ENCODE measurements at regions not wholly inside any gene's neighbourhood (a gene's known extent, or its start where the extent isn't known, plus 50 kb on each side); places are given as distances from the start of the nearest gene placed in this dataset.

DNA sequence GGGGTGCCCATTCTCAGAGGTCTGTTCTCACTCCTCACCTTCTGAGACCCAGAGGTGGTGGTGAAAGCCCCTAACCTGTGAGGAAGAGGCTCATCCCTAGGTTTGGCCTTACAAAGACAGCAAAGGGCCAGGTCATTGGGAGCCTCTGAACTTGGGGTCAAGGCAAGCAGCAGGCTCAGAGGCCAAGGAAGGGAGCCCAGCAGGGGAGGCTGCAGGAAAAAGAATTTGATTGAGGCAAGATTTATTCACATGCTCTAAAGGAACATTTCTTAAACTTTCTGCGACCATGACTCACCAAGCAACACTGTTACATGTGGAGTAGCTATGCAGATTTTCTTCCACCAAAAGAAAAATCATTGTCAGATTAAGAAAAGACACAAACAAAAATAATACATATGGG, 132.5 kb upstream of the SYT6 start (continued):
- TF ChIP-seq, protein P1, sequence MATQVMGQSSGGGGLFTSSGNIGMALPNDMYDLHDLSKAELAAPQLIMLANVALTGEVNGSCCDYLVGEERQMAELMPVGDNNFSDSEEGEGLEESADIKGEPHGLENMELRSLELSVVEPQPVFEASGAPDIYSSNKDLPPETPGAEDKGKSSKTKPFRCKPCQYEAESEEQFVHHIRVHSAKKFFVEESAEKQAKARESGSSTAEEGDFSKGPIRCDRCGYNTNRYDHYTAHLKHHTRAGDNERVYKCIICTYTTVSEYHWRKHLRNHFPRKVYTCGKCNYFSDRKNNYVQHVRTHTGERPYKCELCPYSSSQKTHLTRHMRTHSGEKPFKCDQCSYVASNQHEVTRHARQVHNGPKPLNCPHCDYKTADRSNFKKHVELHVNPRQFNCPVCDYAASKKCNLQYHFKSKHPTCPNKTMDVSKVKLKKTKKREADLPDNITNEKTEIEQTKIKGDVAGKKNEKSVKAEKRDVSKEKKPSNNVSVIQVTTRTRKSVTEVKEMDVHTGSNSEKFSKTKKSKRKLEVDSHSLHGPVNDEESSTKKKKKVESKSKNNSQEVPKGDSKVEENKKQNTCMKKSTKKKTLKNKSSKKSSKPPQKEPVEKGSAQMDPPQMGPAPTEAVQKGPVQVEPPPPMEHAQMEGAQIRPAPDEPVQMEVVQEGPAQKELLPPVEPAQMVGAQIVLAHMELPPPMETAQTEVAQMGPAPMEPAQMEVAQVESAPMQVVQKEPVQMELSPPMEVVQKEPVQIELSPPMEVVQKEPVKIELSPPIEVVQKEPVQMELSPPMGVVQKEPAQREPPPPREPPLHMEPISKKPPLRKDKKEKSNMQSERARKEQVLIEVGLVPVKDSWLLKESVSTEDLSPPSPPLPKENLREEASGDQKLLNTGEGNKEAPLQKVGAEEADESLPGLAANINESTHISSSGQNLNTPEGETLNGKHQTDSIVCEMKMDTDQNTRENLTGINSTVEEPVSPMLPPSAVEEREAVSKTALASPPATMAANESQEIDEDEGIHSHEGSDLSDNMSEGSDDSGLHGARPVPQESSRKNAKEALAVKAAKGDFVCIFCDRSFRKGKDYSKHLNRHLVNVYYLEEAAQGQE (IDR thresholded peaks at IDR 0.05; ENCODE audit: borderline replicate concordance), result peak; percentile 10; the same call in 1 of the 2 replicates
- TF ChIP-seq, protein P1 (CRISPR knock-in tag; IDR thresholded peaks at IDR 0.05; ENCODE audit: low read depth), result no peak
- TF ChIP-seq, protein P2, sequence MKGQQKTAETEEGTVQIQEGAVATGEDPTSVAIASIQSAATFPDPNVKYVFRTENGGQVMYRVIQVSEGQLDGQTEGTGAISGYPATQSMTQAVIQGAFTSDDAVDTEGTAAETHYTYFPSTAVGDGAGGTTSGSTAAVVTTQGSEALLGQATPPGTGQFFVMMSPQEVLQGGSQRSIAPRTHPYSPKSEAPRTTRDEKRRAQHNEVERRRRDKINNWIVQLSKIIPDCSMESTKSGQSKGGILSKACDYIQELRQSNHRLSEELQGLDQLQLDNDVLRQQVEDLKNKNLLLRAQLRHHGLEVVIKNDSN (CRISPR knock-in tag; IDR thresholded peaks at IDR 0.05), result no peak
- no peak for TF ChIP-seq TEAD4 (IDR thresholded peaks at IDR 0.05; ENCODE audit: low read length)
- no peak for TF ChIP-seq TEAD4 (CRISPR knock-in tag; IDR thresholded peaks at IDR 0.05; ENCODE audit: borderline replicate concordance)
- TF ChIP-seq, protein P3, sequence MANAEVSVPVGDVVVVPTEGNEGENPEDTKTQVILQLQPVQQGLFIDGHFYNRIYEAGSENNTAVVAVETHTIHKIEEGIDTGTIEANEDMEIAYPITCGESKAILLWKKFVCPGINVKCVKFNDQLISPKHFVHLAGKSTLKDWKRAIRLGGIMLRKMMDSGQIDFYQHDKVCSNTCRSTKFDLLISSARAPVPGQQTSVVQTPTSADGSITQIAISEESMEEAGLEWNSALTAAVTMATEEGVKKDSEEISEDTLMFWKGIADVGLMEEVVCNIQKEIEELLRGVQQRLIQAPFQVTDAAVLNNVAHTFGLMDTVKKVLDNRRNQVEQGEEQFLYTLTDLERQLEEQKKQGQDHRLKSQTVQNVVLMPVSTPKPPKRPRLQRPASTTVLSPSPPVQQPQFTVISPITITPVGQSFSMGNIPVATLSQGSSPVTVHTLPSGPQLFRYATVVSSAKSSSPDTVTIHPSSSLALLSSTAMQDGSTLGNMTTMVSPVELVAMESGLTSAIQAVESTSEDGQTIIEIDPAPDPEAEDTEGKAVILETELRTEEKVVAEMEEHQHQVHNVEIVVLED (CRISPR knock-in tag; IDR thresholded peaks at IDR 0.05), result no peak
- TF ChIP-seq MAFF (IDR thresholded peaks at IDR 0.05; ENCODE audit: low read length), result no peak
- TF ChIP-seq, protein P4, sequence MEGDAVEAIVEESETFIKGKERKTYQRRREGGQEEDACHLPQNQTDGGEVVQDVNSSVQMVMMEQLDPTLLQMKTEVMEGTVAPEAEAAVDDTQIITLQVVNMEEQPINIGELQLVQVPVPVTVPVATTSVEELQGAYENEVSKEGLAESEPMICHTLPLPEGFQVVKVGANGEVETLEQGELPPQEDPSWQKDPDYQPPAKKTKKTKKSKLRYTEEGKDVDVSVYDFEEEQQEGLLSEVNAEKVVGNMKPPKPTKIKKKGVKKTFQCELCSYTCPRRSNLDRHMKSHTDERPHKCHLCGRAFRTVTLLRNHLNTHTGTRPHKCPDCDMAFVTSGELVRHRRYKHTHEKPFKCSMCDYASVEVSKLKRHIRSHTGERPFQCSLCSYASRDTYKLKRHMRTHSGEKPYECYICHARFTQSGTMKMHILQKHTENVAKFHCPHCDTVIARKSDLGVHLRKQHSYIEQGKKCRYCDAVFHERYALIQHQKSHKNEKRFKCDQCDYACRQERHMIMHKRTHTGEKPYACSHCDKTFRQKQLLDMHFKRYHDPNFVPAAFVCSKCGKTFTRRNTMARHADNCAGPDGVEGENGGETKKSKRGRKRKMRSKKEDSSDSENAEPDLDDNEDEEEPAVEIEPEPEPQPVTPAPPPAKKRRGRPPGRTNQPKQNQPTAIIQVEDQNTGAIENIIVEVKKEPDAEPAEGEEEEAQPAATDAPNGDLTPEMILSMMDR (IDR thresholded peaks at IDR 0.05 in 2 of 3, conservative IDR thresholded peaks at IDR 0.05 in 1 of 3; ENCODE audit: insufficient read depth in 2 of 3, low read depth in 1 of 3, low read length in 3 of 3), result 0 out of 6 replicates have a peak, but pooled peaks have one; percentile 10 to 18 (median 16)
- no peak for TF ChIP-seq POLR2B (IDR thresholded peaks at IDR 0.05; ENCODE audit: low read depth, partially characterized antibody)
- TF ChIP-seq ARHGAP35 (IDR thresholded peaks at IDR 0.05; ENCODE audit: partially characterized antibody), result no peak
- TF ChIP-seq POU5F1 (IDR thresholded peaks at IDR 0.05; ENCODE audit: borderline replicate concordance, low read depth, low read length, partially characterized antibody), result no peak
- no peak for TF ChIP-seq NR2F6 (CRISPR knock-in tag; IDR thresholded peaks at IDR 0.05)
- no peak for TF ChIP-seq EHMT2 (IDR thresholded peaks at IDR 0.05)
- no peak for TF ChIP-seq ZNF436 (CRISPR knock-in tag; IDR thresholded peaks at IDR 0.05)
- TF ChIP-seq WHSC1 (IDR thresholded peaks at IDR 0.05; ENCODE audit: low read length), result no peak
- no peak for TF ChIP-seq NCOA6 (IDR thresholded peaks at IDR 0.05)
- TF ChIP-seq, protein P5, sequence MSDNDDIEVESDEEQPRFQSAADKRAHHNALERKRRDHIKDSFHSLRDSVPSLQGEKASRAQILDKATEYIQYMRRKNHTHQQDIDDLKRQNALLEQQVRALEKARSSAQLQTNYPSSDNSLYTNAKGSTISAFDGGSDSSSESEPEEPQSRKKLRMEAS (CRISPR knock-in tag; IDR thresholded peaks at IDR 0.05), result no peak
- TF ChIP-seq ZZZ3 (IDR thresholded peaks at IDR 0.05), result no peak

Data from K562 (cell line).